Stimulated activated CD4-positive, alpha-beta T cell treated with anti-CD3 and anti-CD28 coated beads, Interleukin-1b, Interleukin-23, amount 100 ng/mL, for 24 hours (primary cell): ENCODE measurements at regions not wholly inside any gene's neighbourhood (a gene's known extent, or its start where the extent isn't known, plus 50 kb on each side); places are given as distances from the start of the nearest gene placed in this dataset.

Source experiments
- DNase-seq, 4 experiments: peaks; one replicate each; pipeline ENCODE4 v3.0.0-alpha.2; 2020; ENCODE audit warnings: low read depth in 4 of 4, low spot score in 1 of 4

DNA sequence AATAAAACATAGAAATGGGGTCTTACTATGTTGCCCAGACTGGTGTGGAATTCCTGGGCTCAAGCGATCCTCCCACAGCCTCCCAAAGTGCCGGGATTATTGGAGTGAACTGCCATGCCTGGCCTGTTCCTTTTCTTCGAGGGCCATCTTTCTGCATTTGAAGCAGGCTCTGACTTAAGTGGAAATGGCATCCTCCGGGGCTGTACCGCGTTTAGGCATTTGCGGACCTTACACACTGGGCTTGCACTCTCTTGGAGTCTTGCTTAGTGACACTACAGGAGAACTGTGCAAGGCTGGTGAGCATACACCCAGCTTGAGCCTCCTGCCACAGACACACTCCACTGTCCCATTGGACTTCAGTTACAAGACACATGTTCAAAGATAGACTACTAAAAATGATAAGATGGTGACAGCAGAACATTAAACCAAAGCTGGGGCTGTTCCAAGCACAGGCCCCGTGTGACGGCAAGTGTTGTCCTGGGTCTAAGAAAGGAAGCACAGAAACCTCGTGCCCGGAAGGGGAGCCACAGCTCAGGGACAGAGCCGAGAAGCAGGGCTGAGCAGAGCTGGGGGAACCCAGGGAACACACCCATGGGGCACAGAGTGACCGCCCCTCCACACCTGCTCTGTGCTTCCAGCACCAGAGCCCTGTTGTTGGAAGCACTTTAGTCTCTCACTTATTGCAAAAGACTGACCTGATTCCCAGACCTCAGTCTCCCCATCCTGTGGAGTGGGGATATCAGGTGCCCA, 59.0 kb upstream of the SHANK2 start:
- DNase-seq = no peak

DNA sequence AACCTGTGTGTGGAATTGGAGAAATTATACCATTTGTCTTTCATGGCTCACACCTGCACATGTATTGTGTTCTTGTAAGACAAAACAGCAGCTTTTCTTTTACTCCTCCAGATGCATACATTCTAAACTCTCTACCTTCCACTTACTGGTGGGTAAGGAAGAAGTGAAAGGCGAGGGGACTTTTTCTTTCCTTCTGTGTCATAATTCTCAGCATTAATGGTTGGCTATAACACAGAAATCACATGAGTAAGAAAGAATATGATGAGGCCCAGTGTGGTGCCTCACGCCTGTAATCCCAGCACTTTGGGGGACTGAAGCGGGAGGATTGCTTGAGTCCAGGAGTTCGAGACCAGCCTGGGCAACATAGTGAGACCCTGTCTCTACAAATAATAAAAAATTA, 57.8 kb upstream of the SHANK2 start:
- no peak for DNase-seq

DNA sequence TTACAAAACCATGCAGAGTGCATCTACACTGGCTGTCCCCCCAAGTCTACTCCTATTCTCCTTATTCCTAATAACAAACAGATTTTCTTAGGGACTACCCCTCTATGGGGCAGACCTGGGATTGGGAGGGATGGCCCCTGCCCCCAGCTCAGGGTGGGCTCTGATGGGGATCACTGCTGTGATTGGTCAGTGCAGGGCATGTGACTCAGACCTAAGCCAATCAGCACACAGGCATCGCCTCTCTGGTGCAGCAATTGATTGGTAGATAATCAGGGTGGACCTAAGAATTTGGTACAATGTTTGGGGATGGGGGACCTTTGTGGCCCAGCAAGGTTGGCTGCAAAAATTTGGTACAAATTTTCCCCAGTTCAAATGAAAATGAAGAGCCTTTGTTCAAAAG, 57.2 kb upstream of the SHANK2 start:
- no peak for DNase-seq

DNA sequence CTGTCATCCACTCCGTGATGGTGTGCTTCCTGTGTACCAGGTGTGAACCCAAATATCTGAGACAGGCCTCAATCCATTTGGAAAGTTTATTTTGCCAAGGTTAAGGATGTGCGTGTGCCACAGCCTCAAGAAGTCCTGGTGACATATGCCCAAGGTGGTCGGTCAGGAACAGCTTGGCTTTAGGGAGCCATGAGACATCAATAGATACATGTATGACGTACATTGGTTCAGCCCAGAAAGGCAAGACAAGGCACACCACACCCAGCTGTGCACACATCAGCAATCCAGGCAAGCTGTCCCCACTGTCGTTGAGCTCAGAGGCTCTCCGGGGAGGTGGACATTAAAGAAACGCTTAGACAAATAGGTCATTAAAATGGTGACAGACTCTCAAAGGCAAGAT, 56.8 kb upstream of the SHANK2 start:
- no peak for DNase-seq

DNA sequence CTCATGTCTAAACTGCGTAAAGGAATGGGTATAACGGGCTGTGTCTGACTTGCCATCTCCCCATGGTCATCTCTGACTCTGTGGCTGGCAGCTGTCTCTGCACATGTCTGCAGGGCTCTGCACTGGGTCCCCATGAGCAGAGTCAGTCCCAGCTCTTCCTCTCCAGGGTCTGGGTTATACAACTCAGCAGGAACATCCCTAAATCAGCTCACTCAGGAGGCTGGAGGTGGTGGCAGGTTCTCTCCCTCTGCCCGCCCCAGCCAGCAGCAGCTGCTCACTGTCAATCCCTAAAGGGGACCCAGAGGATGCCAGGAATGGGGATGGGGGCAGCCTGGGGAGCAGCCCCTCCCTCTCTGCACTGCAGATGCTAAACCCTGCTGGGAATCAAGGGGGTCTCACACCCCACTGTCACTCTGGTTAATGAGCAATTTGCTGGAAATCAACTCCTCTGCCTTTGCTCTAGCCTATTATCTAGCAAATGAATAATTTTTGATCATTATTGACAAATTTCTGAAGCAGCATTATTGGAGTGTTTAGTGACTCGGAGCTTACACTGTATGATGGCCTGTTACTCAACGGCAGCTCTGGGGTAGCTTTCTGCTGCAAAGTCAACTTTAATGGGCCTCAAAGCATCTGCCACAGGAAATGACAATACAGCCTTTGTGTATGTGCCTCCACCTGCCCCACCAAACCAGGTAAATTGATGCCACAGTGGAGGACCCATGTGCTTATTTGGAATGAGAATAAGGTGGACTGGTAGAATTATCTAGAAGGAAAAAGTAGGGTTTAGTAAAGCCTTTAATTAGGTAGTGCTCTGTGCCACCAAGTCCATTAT, 55.7 kb upstream of the SHANK2 start:
- no peak for DNase-seq

DNA sequence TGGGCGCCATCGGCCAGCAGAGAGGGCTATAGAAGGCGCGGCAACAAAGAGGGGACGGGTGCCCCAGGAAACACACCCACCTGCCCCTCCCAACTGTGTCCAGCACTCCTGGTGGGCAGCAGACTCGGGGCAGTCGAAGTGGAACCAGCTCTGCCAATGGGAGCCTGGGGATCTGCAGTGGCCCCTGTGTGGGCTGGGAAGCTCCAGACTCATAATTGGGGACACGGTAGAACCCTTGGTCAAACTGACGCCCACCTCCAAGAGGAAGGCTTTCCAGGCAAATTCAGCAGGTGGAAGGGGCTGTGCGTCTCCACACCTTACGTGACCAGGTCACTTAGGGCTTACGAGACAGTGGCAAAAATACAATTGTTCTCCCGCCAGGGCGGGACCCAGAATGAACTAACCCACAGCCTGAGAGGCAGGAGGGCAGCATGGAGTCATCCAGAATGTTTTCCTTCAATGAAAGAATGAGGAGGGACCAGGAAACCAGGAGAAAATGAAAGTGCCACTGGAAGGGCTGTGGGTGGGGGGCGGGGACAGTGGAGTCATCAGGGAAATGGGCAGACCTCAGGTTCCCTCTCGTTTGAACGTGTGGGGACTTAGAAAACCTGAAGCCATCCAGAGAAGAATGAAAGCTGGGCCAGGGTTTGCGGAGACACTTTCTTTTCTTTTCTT, 53.2 kb upstream of the SHANK2 start:
- no peak for DNase-seq

DNA sequence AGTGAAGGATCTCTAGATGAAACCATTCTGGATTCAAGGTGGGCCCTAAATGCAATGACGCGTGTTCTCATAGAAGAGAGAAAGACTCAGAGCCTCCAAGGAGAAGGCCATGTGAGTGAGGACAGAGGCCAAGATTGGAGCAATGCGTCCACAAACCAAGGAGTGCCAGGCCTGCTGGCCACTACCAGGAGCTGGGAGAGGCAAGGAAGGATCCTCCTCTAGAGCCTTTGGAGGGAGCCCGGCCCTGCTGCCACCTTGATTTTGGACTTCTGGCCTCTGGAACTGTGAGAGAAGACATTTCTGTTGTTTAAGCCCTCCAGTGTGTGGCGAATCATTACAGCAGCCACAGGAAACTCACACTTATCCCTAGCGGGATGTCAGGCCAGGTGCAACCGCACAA, 52.7 kb upstream of the SHANK2 start:
- DNase-seq = no peak

DNA sequence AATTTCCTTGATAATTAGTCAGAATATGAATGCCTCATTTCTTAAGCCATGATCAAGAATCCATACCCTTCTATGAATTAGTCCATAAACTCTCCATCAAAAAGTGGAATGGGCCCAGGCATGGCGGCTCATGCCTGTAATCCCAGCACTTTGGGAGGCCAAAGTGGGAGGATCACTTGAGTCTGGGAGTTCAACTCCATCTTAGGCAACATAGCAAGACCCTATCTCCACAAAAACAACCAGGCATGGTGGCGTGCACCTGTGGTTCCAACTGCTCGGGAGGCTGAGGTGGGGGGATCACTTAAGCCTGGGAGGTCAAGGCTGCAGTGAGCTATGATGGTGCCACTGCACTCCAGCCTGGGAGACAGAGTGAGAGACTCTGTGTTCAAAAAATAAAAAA, 52.1 kb upstream of the SHANK2 start:
- no peak for DNase-seq

DNA sequence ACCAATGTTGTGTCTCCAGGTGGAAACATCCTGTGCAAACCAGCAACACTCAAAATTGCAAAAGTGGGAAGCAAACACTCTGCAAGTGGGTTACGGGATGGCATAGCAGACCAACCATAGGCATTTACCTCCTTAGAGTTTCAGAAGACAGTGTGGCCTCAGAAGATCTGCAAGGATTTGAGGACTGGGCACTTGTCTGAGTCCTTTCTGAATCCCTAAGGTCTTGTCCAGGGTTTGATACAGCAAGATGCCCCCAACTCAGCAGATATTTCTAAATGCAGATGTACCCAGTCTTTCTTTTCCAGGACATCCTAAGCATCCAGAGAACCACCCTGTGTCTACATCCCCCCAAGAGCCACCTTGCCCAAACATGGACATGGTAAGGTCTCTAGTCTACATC, 51.7 kb upstream of the SHANK2 start:
- no peak for DNase-seq

DNA sequence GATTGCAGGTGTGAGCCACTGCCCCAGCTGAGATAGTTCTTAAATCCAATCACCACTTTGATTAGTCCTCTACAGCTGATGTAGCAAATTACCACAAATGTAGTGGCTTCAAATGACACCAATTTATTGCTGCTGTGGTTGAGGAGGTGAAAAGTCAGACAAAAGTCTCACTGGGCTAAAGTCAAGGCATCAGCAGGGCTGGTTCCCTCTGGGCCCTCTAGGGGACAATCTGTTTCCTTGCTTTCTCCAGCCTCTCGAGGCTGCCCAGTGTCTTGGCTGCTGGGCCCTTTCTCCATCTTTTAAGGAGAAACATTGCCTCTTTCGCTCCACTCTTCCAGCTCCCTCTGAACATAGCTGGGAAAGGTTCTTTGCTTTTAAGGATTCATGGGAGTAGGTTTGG, 50.5 kb upstream of the SHANK2 start:
- no peak for DNase-seq

DNA sequence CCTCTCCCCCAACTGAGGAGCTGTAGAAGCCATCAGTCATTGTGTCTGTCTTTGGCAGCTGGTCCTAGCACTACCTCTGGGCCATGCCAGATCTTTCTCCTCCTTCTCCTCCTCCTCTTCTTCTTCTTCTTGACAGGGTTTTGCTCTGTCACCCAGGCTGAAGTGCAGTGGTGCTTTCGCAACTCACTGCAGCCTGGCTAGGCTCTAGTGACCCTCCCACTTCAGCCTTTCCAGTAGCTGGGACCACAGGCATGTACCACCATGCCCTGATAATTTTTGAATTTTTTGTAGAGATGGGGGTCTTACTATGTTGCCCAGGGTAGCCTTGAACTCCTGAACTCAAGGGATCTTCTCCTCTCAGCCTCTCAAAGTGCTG, 50.1 kb upstream of the SHANK2 start:
- DNase-seq = no peak
